PC-3 (cell line): ENCODE measurements at regions not wholly inside any gene's neighbourhood (a gene's known extent, or its start where the extent isn't known, plus 50 kb on each side); places are given as distances from the start of the nearest gene placed in this dataset.

Experiments used
- ATAC-seq: fragments of 200-7000 bp; cut with Tn5 transposase; 2 replicates; pipeline ENCODE4 v1.9.1; 2020; ENCODE audit warnings: mild to moderate bottlenecking, moderate library complexity
- BruUV-seq: library from RNA; stranded (reverse); fragments of 400-500 nt; replicated peaks from 2 replicates; lab custom pipeline; 2021; lab: Mats Ljungman, UMichigan
- CTCF ChIA-PET: fragments of 300-600 bp; sonication (Branson Sonifier 250); formaldehyde crosslinking; loops from one replicate; lab custom pipeline; 2022; ENCODE audit warnings: antibody characterized with exemption; lab: Charles Lee
- POLR2A ChIA-PET: fragments of 300-600 bp; sonication (Branson Sonifier 250); formaldehyde crosslinking; loops from one replicate; lab custom pipeline; 2022; ENCODE audit warnings: antibody characterized with exemption; ENCODE audit not compliant: unreplicated experiment; lab: Charles Lee
- DNase-seq: peaks from one replicate; pipeline ENCODE4 v3.0.0-alpha.2; 2015
- H2AFZ ChIP-seq: fragments of 300-600 bp; sonication (generic); 2 replicates; pipeline ENCODE4 v1.6.0; 2016; ENCODE audit warnings: antibody characterized with exemption, low read length
- H3F3A ChIP-seq: fragments of 300-600 bp; sonication (generic); one replicate; pipeline ENCODE4 v1.6.0; 2017; ENCODE audit warnings: antibody characterized with exemption, low read length, control low read depth, mild to moderate bottlenecking; ENCODE audit not compliant: unreplicated experiment
- H3K27ac ChIP-seq: fragments of 300-600 bp; sonication (generic); 2 replicates; pipeline ENCODE4 v1.5.1; 2016; ENCODE audit warnings: mild to moderate bottlenecking, low read length
- H3K27me3 ChIP-seq: fragments of 300-600 bp; sonication (generic); 2 replicates; pipeline ENCODE4 v1.6.1; 2016; ENCODE audit warnings: low read length, mixed read lengths
- H3K36me3 ChIP-seq: fragments of 300-600 bp; sonication (generic); 2 replicates; pipeline ENCODE4 v1.6.1; 2016; ENCODE audit warnings: low read depth, mixed run types, low read length, mixed read lengths
- H3K4me1 ChIP-seq: fragments of 300-600 bp; sonication (generic); 2 replicates; pipeline ENCODE4 v1.5.1; 2016; ENCODE audit warnings: low read length; ENCODE audit not compliant: insufficient read depth
- H3K4me2 ChIP-seq: fragments of 300-600 bp; sonication (generic); 2 replicates; pipeline ENCODE4 v1.6.0; 2016; ENCODE audit warnings: low read length
- H3K4me3 ChIP-seq: fragments of 300-600 bp; sonication (generic); 2 replicates; pipeline ENCODE4 v1.5.1; 2016; ENCODE audit warnings: mild to moderate bottlenecking, low read length, mixed read lengths
- H3K79me2 ChIP-seq: fragments of 300-600 bp; sonication (generic); 2 replicates; pipeline ENCODE4 v1.6.1; 2017; ENCODE audit warnings: low read length, mixed read lengths
- H3K9ac ChIP-seq: fragments of 300-600 bp; sonication (generic); 2 replicates; pipeline ENCODE4 v1.6.0; 2016; ENCODE audit warnings: mild to moderate bottlenecking, low read length
- H3K9me2 ChIP-seq: fragments of 300-600 bp; sonication (generic); replicated peaks from 2 replicates; pipeline ENCODE4 v1.6.1; 2016; ENCODE audit warnings: mixed run types, low read length, mixed read lengths
- H3K9me3 ChIP-seq: fragments of 300-600 bp; sonication (generic); 2 replicates; pipeline ENCODE4 v1.6.1; 2016; ENCODE audit warnings: low read length, mixed read lengths
- H4K20me1 ChIP-seq: fragments of 300-600 bp; sonication (generic); 2 replicates; pipeline ENCODE4 v1.6.1; 2016; ENCODE audit warnings: low read length, mixed read lengths
- EZH2 ChIP-seq: fragments of 300-600 bp; sonication (generic); IDR thresholded peaks from one replicate; pipeline ENCODE4 v1.6.1; 2017; ENCODE audit warnings: antibody characterized with exemption, mild to moderate bottlenecking, low read length; ENCODE audit not compliant: unreplicated experiment
- EZH2phosphoT487 ChIP-seq: fragments of 300-600 bp; sonication (generic); IDR thresholded peaks from 2 replicates; pipeline ENCODE4 v1.6.1; 2018; ENCODE audit warnings: mild to moderate bottlenecking, antibody characterized with exemption, low read length, borderline replicate concordance
- intact Hi-C: fragments of 100-400 bp; cut with micrococcal nuclease; formaldehyde crosslinking; loops from 2 replicates; pipeline ENCODE4 v1.9.0; 2023
- TF ChIP-seq, protein P1 (sequence below): fragments of 300-600 bp; sonication (generic); conservative IDR thresholded peaks from 2 replicates; pipeline ENCODE4 v1.5.1; 2017; ENCODE audit warnings: antibody characterized with exemption, low read depth, mild to moderate bottlenecking, low read length

DNA sequence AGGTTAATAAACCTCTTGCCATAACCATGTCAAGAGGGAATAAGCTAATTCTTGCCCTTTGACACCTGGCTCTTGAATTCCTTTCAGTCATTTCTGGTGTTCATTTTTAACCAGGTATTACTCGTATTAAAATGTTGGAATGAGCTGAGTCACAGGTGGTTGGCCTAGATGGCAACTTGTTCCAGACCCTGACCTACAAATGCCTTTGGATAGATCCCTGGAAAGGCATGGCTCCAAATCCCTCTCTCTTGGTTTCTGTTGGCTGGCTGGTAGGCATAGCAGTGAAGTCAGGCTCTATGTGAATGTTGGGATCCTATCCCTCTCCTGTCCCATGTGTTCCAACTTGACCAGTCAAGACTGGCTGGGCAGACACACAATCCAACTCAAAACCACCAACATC lies 277.1 kb upstream of the PROK2 start:
- H3K4me1 ChIP-seq, result no peaks in the 10 kb centered on the region
- H3K36me3 ChIP-seq, result no peaks in the 10 kb centered on the region
- no peak overlapping the region for H3K4me2 ChIP-seq
- no peak for TF ChIP-seq EZH2phosphoT487
- no peak for TF ChIP-seq EZH2
- TF ChIP-seq, protein P1, sequence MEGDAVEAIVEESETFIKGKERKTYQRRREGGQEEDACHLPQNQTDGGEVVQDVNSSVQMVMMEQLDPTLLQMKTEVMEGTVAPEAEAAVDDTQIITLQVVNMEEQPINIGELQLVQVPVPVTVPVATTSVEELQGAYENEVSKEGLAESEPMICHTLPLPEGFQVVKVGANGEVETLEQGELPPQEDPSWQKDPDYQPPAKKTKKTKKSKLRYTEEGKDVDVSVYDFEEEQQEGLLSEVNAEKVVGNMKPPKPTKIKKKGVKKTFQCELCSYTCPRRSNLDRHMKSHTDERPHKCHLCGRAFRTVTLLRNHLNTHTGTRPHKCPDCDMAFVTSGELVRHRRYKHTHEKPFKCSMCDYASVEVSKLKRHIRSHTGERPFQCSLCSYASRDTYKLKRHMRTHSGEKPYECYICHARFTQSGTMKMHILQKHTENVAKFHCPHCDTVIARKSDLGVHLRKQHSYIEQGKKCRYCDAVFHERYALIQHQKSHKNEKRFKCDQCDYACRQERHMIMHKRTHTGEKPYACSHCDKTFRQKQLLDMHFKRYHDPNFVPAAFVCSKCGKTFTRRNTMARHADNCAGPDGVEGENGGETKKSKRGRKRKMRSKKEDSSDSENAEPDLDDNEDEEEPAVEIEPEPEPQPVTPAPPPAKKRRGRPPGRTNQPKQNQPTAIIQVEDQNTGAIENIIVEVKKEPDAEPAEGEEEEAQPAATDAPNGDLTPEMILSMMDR, result no peak
- H3K27me3 ChIP-seq, result peaks cover 9% of the 10 kb centered on the region; the same call in 1 of the 2 replicates
- no peak overlapping the region for H3K4me3 ChIP-seq
- H3K9me3 ChIP-seq, result no peaks in the 10 kb centered on the region
- no peaks in the 10 kb centered on the region for H3K79me2 ChIP-seq
- no peaks in the 10 kb centered on the region for H3F3A ChIP-seq
- H3K9me2 ChIP-seq, result no peaks in the 10 kb centered on the region
- H4K20me1 ChIP-seq, result no peaks in the 10 kb centered on the region
- BruUV-seq, result no TSS peak
- ChIA-PET CTCF (no interaction called here), POLR2A (no interaction called here)
- no peak overlapping the region for H3K27ac ChIP-seq
- no peak overlapping the region for H2AFZ ChIP-seq
- ATAC-seq, result no peak
- DNase-seq, result no peak
- H3K9ac ChIP-seq, result no peak overlapping the region
- intact Hi-C loops, result no loop called here

DNA sequence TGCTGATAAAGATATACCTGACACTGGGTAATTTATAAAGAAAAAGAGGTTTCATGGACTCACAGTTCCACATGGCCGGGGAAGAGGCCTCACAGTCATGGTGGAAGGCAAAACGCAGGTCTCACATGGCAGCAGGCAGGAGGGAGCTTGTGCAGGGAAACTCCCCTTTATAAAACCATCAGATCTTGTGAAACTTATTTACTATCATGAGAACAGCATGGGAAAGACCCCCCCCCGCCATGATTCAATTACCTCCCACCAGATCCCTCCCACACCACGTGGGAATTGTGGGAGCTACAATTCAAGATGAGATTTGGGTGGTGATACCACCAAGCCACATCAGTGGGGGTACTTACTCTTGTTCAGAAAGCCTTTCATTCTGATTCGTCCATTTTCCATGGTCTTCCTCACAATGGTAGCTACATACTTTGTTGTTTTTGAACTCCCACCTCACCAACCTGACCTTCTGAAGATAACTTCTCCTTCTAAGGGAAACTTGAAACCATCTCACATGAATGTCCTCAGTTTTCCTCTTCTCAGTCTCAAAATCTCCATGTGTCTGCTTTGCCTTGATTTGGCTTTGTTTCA lies 275.6 kb upstream of the PROK2 start:
- no peaks in the 10 kb centered on the region for H3K79me2 ChIP-seq
- no peak for TF ChIP-seq EZH2phosphoT487
- H3K4me3 ChIP-seq, result no peak overlapping the region
- H3K4me1 ChIP-seq, result no peaks in the 10 kb centered on the region
- no peaks in the 10 kb centered on the region for H4K20me1 ChIP-seq
- no peak overlapping the region for H3K27ac ChIP-seq
- no peak overlapping the region for H2AFZ ChIP-seq
- CTCF ChIA-PET, result no interaction called here
- H3F3A ChIP-seq, result no peaks in the 10 kb centered on the region
- H3K27me3 ChIP-seq, result no peaks in the 10 kb centered on the region
- BruUV-seq, result no TSS peak
- no peaks in the 10 kb centered on the region for H3K9me3 ChIP-seq
- no peak for ATAC-seq
- H3K4me2 ChIP-seq, result no peak overlapping the region
- intact Hi-C loops, result no loop called here
- H3K9ac ChIP-seq, result no peak overlapping the region
- H3K9me2 ChIP-seq, result no peaks in the 10 kb centered on the region
- POLR2A ChIA-PET, result no interaction called here
- DNase-seq, result no peak
- H3K36me3 ChIP-seq, result no peaks in the 10 kb centered on the region

DNA sequence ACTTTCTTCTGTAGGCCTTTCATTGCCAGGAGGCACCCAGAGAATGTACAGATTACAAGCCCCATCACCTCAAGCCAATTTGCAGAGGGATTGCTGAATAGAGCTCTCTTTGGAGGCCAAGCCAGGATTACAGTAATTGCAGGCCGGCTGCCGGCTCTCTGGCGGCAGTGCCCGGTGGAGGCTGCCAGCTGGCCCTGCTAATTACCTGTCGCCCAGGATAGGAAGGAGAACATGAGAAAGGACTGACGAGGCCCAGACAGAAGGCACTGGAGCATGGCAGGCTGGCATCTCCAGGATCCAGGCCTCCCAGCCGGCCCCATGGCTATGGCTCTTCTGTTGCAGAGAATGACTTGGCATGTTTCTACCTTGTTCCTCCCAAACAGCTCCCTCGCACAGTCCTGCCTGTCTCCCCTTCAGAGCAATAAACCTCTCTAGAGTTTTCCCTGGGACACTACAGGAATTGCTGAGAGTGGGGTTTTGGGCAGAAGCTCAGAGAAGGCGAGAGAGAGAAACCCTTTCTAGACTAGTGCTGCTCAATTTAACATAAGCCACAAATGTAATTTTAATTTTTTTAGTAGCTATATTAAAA lies 273.6 kb upstream of the PROK2 start:
- DNase-seq (no peak), ATAC-seq (no peak)
- Histone ChIP-seq H3K9me3 (no peaks in the 10 kb centered on the region), H2AFZ (no peak overlapping the region), H3K4me3 (no peak overlapping the region), H3K27me3 (no peaks in the 10 kb centered on the region), H3K9me2 (no peaks in the 10 kb centered on the region), H4K20me1 (no peaks in the 10 kb centered on the region), H3F3A (no peaks in the 10 kb centered on the region), H3K9ac (no peak overlapping the region), H3K4me2 (no peak overlapping the region), H3K79me2 (no peaks in the 10 kb centered on the region), H3K36me3 (no peaks in the 10 kb centered on the region), H3K4me1 (no peaks in the 10 kb centered on the region), H3K27ac (no peak overlapping the region)
- no peak for TF ChIP-seq EZH2phosphoT487
- TF ChIP-seq, protein P1, result no peak
- no peak for TF ChIP-seq EZH2
- intact Hi-C loops, result no loop called here
- ChIA-PET CTCF (no interaction called here), POLR2A (no interaction called here)
- BruUV-seq, result no TSS peak
